ENCODE measurements at regions not wholly inside any gene's neighbourhood (a gene's known extent, or its start where the extent isn't known, plus 50 kb on each side); places are given as distances from the start of the nearest gene placed in this dataset.

DNA sequence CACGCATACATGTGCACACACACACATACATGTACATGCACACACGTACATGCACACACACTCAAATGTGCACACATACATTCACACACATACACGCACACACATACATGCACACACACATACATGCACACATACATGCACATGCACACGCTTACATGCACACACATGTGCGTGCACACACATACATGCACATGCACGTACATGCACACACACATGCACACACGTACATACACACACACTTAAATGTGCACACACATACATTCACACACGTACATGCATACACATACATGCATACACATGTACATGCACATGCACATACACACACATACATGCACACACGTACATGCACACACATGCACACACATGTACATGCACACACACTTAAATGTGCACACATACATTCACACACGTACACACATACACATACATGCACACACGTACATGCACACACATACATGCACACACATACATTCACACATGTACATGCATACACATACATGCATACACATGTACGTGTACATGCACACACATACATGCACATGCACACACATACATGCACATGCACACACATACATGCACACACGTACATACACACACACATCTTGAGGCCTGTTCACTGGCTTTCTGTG, 283.7 kb upstream of the ID2 start:
- TF ChIP-seq, protein P1, sequence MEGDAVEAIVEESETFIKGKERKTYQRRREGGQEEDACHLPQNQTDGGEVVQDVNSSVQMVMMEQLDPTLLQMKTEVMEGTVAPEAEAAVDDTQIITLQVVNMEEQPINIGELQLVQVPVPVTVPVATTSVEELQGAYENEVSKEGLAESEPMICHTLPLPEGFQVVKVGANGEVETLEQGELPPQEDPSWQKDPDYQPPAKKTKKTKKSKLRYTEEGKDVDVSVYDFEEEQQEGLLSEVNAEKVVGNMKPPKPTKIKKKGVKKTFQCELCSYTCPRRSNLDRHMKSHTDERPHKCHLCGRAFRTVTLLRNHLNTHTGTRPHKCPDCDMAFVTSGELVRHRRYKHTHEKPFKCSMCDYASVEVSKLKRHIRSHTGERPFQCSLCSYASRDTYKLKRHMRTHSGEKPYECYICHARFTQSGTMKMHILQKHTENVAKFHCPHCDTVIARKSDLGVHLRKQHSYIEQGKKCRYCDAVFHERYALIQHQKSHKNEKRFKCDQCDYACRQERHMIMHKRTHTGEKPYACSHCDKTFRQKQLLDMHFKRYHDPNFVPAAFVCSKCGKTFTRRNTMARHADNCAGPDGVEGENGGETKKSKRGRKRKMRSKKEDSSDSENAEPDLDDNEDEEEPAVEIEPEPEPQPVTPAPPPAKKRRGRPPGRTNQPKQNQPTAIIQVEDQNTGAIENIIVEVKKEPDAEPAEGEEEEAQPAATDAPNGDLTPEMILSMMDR (IDR thresholded peaks at IDR 0.05) = no peak
- no peak for TF ChIP-seq POLR2A (IDR thresholded peaks at IDR 0.05)
- TF ChIP-seq EP300 (IDR thresholded peaks at IDR 0.05; ENCODE audit: low read depth) = no peak
